Activated T-helper 2 cell treated with anti-CD3 and anti-CD28 coated beads, Interferon-gamma antibody, Interleukin-2, Interleukin-4, amounts not matched to agents 10 μg/mL and 5 μg/mL and 100 μg/mL, durations not matched to agents 14 hours and 24 hours and 36 hours (primary cell): ENCODE measurements at regions not wholly inside any gene's neighbourhood (a gene's known extent, or its start where the extent isn't known, plus 50 kb on each side); places are given as distances from the start of the nearest gene placed in this dataset.
"Not testable (repeated sequence)": the region's sequence is repeated elsewhere in the genome, so short reads cannot be mapped to it uniquely, and the experiment has no call there.

ENCODE experiments used
- DNase-seq: peaks from one replicate; pipeline ENCODE4 v3.0.0; 2021; ENCODE audit warnings: low spot score
- H3K27ac Mint-ChIP-seq: one replicate; pipeline ENCODE4 v1.8.0; 2021; ENCODE audit warnings: mixed read lengths
- H3K27me3 Mint-ChIP-seq: one replicate; pipeline ENCODE4 v1.8.0; 2021; ENCODE audit warnings: low read depth, mixed read lengths
- H3K36me3 Mint-ChIP-seq: one replicate; pipeline ENCODE4 v1.8.0; 2021; ENCODE audit warnings: low read depth, mixed read lengths
- H3K4me1 Mint-ChIP-seq: one replicate; pipeline ENCODE4 v1.8.0; 2021; ENCODE audit warnings: low read depth, mixed read lengths
- H3K4me3 Mint-ChIP-seq: one replicate; pipeline ENCODE4 v1.8.0; 2021; ENCODE audit warnings: low read depth, mild to moderate bottlenecking, moderate library complexity, mixed read lengths
- H3K9me3 Mint-ChIP-seq: one replicate; pipeline ENCODE4 v1.8.0; 2021; ENCODE audit warnings: mixed read lengths
- intact Hi-C: fragments of 100-400 bp; cut with micrococcal nuclease; formaldehyde crosslinking; loops from one replicate; pipeline ENCODE4 v1.15.1; 2023

DNA sequence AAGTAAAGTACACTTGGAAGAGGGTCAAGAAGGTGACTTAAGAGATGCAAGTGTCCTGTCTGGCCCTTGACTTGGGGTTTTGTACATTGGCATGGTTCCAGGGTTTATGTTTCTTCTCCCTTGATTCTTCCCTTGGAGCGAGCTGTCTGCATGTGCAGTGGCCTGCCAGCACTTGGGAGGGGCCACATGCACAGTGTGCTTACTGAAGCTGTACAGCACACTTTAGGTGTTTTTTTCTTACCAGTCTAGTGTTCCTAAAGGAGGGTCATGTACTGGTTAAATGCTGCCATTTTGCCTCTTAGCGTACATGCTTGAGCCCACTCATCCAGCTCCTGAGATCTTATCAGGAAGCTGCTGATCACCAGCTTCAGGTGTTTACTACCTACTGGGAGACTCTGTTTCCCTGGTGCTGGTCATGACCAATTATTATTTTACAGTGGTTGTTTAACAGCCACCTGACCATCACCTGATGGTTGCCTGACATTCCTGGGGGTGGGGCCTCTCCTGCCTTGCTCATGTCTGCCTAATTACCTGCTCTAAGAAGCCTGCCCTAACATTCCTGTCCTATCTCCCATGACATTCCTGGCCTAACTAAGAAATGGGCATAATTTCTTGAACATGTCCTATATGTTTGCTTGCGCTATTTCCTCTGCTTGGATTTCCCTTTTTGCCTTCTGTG is 182.9 kb downstream of the MCHR2 start:
- Mint-ChIP-seq H3K4me1 (no peaks in the 10 kb centered on the region), H3K27ac (no peak overlapping the region), H3K27me3 (peaks cover 8% of the 10 kb centered on the region), H3K4me3 (no peak overlapping the region), H3K36me3 (no peaks in the 10 kb centered on the region), H3K9me3 (no peaks in the 10 kb centered on the region)
- intact Hi-C loops, result no loop called here
- no peak for DNase-seq

DNA sequence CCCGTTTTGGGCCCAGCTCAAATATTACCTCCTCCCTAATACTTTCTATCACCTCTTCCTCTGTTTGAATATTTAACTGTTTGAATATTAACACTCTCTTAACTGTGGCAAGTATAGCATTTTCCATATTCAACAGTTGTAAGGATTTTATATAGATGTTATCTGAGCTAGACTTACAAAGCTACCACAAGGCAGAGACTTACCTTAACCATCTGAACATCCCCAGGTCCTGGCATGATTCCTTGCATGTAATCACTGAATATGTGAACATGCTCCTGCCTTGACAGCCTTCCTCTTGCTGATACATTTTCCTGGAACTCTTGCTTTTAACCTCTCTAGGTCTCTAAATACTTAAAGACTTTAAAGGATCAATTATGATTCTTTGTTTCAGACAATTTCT is 182.4 kb downstream of the MCHR2 start:
- intact Hi-C loops, result no loop called here
- Mint-ChIP-seq H3K9me3 (no peaks in the 10 kb centered on the region), H3K36me3 (no peaks in the 10 kb centered on the region)

DNA sequence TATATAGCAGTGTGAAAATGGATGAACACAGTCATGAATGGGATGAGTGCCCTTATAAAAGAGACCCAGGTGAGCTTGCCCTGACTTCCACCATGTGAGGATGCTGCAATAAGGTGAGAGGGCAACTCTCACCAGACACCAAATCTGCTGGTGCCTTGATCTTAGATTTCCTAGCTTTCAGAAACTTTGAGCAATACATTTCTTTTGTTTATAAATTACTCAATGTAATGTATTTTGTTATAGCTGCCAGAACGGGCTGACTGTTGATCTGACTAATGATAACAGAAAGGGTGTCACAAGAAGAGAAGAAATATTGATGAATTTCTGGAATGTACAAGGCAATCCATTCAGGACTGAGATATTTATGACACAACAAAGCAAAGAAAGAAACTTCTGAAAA is 180.5 kb downstream of the MCHR2 start:
- H3K4me3 Mint-ChIP-seq, result no peak overlapping the region
- no peak for DNase-seq

More for the DNA sequence above, 182.4 kb downstream of the MCHR2 start:
- H3K27me3 Mint-ChIP-seq, result peaks cover 8% of the 10 kb centered on the region
- no peaks in the 10 kb centered on the region for H3K4me1 Mint-ChIP-seq
- no peak overlapping the region for H3K27ac Mint-ChIP-seq
- no peak overlapping the region for H3K4me3 Mint-ChIP-seq
- no peak for DNase-seq

DNA sequence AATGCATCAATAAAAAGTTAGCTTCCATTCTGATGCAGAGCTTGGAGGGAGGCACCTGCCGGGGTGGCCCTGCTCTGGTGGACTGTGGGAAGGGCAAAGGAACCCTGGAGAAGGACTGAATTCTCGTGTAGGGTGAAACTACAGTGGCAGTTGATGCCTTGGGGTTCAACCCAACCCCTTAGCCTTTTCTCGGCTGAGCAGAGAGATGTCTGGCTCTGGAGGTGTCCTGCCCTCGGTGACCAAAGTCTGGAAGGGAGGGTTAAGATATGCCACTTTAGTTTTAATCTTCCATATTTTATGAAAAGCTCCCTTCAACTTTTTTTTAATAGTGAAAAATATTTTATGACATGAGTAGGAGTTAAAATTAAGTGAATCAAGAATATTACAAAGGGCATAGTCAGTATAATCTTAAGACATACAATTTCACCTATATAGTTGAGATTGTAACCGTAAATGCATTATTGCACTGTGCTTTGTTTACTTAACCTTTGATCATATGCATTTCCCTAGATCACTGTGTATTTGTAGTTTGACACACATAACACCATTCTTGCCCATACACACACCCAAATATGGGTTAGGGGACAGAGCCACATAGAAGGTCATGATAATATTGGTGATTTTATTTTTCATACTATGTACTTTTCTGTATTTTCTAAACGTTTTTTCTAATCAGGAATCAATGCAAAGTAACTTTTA is 179.6 kb downstream of the MCHR2 start:
- intact Hi-C loops, result no loop called here
- H3K27ac Mint-ChIP-seq, result no peak overlapping the region
- no peak for DNase-seq
- no peaks in the 10 kb centered on the region for H3K9me3 Mint-ChIP-seq
- no peaks in the 10 kb centered on the region for H3K36me3 Mint-ChIP-seq
- H3K4me1 Mint-ChIP-seq, result no peaks in the 10 kb centered on the region
- H3K27me3 Mint-ChIP-seq, result peaks cover 4% of the 10 kb centered on the region
- H3K4me3 Mint-ChIP-seq, result no peak overlapping the region

More for the DNA sequence above, 180.5 kb downstream of the MCHR2 start:
- no peak overlapping the region for H3K27ac Mint-ChIP-seq
- H3K27me3 Mint-ChIP-seq, result peaks cover 6% of the 10 kb centered on the region
- H3K9me3 Mint-ChIP-seq, result no peaks in the 10 kb centered on the region
- intact Hi-C loops, result no loop called here
- H3K4me1 Mint-ChIP-seq, result no peaks in the 10 kb centered on the region
- H3K36me3 Mint-ChIP-seq, result no peaks in the 10 kb centered on the region

DNA sequence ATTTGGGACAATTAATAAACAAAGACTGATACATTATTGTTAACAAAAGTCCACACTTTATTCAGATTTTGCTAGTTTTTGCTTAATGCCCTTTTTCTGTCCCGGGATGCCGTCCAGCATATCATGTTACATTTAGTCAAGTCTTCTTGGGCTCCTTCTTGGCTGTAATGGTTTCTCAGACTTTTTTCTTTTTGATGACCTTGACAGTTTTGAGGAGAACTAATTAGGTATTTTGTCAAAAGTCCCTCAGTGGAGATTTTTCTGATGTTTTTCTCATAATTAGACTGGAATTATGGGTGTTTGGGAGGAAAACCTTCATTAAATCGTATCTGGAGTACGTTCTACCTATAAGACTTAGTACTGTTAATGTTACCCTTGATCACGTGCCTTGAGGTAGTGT is 177.2 kb downstream of the MCHR2 start:
- Mint-ChIP-seq H3K27me3 (peaks cover 3% of the 10 kb centered on the region), H3K27ac (no peak overlapping the region), H3K4me1 (no peaks in the 10 kb centered on the region), H3K4me3 (no peak overlapping the region), H3K9me3 (no peaks in the 10 kb centered on the region), H3K36me3 (no peaks in the 10 kb centered on the region)
- DNase-seq, result no peak
- intact Hi-C loops, result no loop called here

DNA sequence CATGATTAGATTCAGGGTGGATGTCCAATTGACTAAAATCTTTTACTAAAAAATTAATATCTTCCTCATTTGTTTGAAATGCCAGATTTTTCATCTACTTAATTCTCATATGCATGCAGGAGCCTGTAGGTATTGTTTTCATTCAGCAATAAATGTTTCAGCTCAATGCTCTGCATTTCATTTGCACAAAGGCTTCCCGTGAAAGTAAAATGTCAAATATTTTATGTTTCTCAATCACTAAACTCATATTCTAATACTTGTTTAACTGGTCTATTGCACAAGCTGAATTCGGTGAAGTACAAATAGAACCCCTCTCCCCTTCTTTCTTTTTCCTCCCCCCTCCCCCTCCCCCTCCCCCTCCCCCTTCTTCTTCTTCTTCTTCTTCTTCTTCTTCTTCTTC is 175.9 kb downstream of the MCHR2 start:
- peaks cover 10% of the 10 kb centered on the region for H3K27me3 Mint-ChIP-seq
- H3K4me1 Mint-ChIP-seq, result peaks cover 1% of the 10 kb centered on the region
- no peaks in the 10 kb centered on the region for H3K36me3 Mint-ChIP-seq
- H3K4me3 Mint-ChIP-seq, result no peak overlapping the region
- intact Hi-C loops, result no loop called here
- H3K27ac Mint-ChIP-seq, result no peak overlapping the region
- H3K9me3 Mint-ChIP-seq, result no peaks in the 10 kb centered on the region
- no peak for DNase-seq

DNA sequence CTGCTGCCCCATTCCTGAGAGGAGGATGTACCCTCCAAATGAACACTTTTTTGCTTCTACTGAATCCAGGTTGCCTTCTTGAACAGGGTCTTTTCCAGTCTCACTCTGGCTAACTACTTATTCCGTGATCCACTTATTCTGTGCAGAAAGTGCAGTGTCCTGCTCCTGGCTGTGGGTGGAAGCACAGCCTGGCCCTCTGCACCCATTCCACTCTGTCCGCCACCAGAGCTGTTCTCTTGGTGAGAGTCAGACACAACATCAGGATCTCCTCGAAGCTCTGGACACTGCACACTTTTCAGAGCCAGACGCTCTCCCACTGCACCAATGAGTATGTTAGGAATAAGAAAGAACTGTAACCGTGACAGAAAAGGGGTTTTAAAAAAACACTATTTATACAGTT is 174.2 kb downstream of the MCHR2 start:
- peaks cover 12% of the 10 kb centered on the region for H3K27me3 Mint-ChIP-seq
- no peak for DNase-seq
- H3K36me3 Mint-ChIP-seq, result no peaks in the 10 kb centered on the region
- peaks cover 1% of the 10 kb centered on the region for H3K4me1 Mint-ChIP-seq
- H3K4me3 Mint-ChIP-seq, result no peak overlapping the region
- H3K9me3 Mint-ChIP-seq, result no peaks in the 10 kb centered on the region
- no peak overlapping the region for H3K27ac Mint-ChIP-seq
- intact Hi-C loops, result no loop called here

DNA sequence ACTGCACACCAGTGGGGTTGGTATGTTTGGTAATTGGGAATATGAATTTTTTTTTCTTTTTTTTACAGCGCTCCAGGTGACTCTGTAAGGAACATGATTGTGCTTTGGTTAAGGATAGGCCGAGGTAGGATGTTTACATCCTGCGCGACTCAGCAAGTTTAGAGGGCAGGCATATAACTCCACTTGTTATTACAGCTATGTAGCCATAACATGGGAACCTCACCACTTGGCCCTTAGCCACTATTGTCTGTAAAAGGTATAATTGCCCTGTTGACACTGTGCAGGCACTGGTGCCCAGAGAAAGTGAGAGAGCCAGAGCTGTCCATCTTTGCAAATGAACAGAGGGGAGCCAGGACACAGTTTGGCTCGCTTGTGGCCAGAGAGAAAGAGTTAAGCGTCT is 172.9 kb downstream of the MCHR2 start:
- Mint-ChIP-seq H3K9me3 (no peaks in the 10 kb centered on the region), H3K36me3 (no peaks in the 10 kb centered on the region), H3K4me1 (peaks cover 1% of the 10 kb centered on the region), H3K4me3 (no peak overlapping the region), H3K27ac (no peak overlapping the region), H3K27me3 (peaks cover 12% of the 10 kb centered on the region)
- no peak for DNase-seq
- intact Hi-C loops, result no loop called here

DNA sequence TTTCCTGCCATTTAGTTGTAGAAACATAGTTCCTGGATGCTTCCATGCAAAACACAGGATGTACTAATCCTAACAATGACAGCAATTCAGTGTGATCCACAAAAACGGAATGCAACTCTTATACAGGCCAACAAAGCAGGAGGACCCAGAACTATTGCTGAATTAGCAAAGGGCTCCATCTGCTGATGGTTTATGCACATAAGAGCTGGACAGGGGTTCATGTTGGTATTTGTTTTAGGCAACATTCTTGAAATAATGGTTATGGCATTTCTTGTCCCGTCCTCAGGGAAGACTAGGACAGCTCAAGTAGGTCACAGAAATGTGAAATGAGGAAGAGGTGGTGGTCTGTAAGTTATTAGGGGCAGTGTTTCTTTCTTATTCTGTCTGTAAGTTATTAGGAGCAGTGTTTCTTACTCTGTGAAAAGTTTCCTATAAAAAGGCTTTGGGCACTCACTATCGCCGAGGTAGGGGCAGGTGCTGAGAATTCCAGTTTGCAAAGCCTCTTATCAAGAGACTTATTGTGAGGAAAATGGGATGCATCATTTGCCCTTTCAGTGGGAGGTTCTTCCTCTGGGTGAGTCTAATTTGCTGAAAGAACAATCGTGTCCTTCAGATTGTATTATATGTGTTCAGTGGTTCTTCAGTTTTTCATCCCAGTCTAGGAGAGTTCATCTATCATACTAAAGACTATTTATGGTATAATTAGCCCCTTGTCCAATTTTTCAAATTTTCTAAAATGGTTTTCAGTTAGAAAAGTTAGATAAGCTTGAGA is 171.1 kb downstream of the MCHR2 start:
- H3K4me3 Mint-ChIP-seq, result peak overlapping the region; percentile 49
- peaks cover 12% of the 10 kb centered on the region for H3K27me3 Mint-ChIP-seq
- H3K36me3 Mint-ChIP-seq, result no peaks in the 10 kb centered on the region
- H3K9me3 Mint-ChIP-seq, result no peaks in the 10 kb centered on the region
- no peak for DNase-seq
- no peak overlapping the region for H3K27ac Mint-ChIP-seq
- intact Hi-C loops, result loop anchor here (2.0 kb wide), 1 partner anchor 234 kb away; no protein-coding TSS in a partner anchor
- peaks cover 1% of the 10 kb centered on the region for H3K4me1 Mint-ChIP-seq

DNA sequence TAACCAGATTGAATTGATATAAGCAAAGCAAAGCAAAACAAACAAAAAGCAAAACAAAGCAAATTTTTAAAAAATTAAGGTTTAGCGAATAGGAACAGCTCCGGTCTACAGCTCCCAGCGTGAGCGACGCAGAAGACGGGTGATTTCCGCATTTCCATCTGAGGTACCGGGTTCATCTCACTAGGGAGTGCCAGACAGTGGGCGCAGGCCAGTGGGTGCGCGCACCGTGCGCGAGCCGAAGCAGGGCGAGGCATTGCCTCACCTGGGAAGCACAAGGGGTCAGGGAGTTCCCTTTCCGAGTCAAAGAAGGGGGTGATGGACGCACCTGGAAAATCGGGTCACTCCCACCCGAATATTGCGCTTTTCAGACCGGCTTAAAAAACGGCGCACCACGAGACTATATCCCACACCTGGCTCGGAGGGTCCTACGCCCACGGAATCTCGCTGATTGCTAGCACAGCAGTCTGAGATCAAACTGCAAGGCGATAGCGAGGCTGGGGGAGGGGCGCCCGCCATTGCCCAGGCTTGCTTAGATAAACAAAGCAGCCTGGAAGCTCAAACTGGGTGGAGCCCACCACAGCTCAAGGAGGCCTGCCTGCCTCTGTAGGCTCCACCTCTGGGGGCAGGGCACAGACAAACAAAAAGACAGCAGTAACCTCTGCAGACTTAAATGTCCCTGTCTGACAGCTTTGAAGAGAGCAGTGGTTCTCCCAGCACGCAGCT is 170.3 kb downstream of the MCHR2 start:
- intact Hi-C loops, result loop anchor here (2.0 kb wide), 1 partner anchor 235 kb away; no protein-coding TSS in a partner anchor
- Mint-ChIP-seq H3K4me3 (peak overlapping the region; percentile 47), H3K27me3 (peaks cover 12% of the 10 kb centered on the region)
- H3K9me3 Mint-ChIP-seq, H3K27ac Mint-ChIP-seq, DNase-seq, H3K4me1 Mint-ChIP-seq, H3K36me3 Mint-ChIP-seq: not testable (repeated sequence)

DNA sequence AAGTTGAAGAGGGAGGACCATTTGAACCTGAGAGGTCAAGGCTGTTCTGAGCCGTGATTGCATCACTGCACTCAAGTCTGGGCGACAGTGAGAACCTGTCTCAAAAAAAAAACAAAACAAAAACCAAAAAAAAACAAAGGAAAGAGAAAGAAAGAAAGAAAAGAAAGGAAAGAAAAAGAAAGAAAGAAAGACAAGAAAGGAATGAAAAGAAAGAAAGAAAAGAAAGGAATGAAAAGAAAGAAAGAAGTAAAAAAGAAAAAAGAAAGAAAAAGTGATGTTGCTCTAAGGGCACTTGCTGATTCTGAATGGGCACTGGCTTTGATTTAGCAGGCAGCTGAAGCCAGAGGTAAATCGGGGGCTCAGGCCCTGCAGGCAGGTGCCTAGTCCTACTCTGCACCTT is 161.0 kb downstream of the MCHR2 start:
- intact Hi-C loops, result no loop called here
- Mint-ChIP-seq H3K4me1 (no peaks in the 10 kb centered on the region), H3K9me3 (no peaks in the 10 kb centered on the region), H3K27me3 (peaks cover 2% of the 10 kb centered on the region), H3K36me3 (no peaks in the 10 kb centered on the region), H3K4me3 (no peak overlapping the region), H3K27ac (no peak overlapping the region)
- DNase-seq, result no peak

DNA sequence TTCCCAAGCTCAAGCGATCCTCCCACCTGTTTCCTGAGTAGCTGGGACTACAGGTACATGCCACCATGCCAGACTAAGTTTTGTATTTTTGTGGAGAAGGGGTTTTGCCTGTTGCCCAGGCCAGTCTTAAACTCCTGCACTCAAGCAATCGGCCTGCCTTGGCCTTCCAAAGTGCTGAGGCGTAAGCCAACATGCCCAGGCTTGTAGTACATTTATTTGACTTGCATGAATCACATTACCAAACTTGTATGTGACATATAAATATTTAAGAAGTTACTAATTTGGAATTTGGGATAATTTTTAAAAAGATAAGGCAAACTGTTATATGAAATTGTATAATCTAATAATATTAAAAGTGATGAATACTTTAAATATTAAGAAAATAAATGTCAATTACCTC is 157.6 kb downstream of the MCHR2 start:
- Mint-ChIP-seq H3K9me3 (no peaks in the 10 kb centered on the region), H3K27me3 (peaks cover 5% of the 10 kb centered on the region), H3K27ac (no peak overlapping the region)

More for the DNA sequence above, 157.6 kb downstream of the MCHR2 start:
- intact Hi-C loops, result no loop called here
- Mint-ChIP-seq H3K4me1 (no peaks in the 10 kb centered on the region), H3K4me3 (no peak overlapping the region), H3K36me3 (no peaks in the 10 kb centered on the region)
- DNase-seq, result no peak
